HG02884 (cell line): ENCODE measurements at regions not wholly inside any gene's neighbourhood (a gene's known extent, or its start where the extent isn't known, plus 50 kb on each side); places are given as distances from the start of the nearest gene placed in this dataset.
"Not testable (repeated sequence)": the region's sequence is repeated elsewhere in the genome, so short reads cannot be mapped to it uniquely, and the experiment has no call there.

Experiments used
- ATAC-seq: cut with Tn5 transposase; IDR thresholded peaks from one replicate; pipeline ENCODE4 v1.9.1; 2021; ENCODE audit warnings: mild to moderate bottlenecking, moderate library complexity; ENCODE audit not compliant: unreplicated experiment

DNA sequence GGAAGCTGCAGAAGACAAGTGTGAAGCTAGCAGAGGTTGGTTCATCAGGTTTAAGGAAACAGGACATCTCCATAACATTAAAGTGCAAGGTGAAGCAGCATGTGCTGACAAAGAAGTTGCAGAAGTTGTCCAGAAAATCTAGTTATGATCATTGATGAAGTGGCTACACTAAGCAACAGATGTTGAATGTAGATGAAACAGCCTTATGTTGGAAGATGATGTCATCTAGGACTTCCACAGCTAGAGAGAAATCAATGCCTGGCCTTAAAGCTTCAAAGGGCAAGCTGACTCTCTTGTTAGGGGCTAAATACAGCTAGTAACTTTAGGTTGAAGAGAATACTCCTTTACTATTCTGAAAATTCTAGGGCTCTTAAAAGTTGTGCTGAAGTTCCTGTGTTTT, 340.2 kb upstream of the SOX9 start:
- no peak for ATAC-seq

DNA sequence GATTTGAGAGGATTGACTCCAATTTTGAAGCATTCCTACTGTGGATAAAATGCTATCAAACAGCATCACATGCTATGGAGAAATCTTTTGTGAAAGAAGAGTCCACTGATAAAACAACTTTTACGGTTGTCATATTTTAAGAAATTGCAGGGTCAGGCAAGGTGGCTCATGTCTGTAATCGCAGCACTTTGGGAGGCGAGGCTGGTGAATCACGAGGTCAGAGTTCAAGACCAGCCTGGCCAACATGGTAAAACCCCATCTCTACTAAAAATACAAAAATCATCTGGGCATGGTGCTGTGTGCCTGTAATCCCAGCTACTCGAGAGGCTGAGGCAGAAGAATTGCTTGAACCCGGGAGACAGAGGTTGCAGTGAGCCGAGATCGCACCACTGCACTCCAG, 338.8 kb upstream of the SOX9 start:
- ATAC-seq: not testable (repeated sequence)

DNA sequence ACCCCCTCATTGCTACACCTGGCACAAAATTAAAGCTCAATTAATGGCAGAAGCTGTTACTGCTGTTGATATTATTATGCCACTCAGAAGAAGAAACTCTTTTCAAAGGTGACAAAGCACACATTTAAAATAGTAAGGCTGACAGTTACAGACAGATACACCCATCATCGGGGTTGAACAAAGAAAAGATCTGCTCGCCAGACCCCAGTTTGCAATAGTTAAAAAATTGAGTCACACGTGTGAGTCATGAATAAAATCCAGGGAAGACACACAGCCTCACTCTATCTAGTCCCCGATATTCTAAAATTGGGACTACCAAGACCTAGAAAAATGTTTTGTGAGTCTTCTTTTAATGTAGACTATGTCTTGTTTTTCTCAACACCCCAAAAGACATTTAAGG, 330.0 kb upstream of the SOX9 start:
- ATAC-seq: no peak

DNA sequence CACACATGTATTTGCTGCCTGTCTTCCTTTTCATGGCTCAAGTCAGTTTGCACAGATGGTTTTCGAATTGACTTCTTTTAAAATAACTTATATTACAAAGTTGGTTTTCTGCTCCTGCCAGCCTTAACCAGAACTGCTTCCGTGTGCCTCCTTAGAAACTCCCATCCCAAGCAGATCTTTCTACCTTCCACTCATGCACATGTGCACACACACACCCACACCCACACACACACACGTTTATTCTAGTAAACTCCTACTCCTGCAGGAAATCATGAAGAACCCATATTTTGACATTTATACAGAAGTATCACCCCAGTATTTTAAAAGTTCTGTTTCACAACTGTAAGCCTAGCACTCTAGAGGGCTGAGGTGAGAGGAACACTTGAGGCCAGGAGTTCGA, 329.5 kb upstream of the SOX9 start:
- ATAC-seq: no peak

DNA sequence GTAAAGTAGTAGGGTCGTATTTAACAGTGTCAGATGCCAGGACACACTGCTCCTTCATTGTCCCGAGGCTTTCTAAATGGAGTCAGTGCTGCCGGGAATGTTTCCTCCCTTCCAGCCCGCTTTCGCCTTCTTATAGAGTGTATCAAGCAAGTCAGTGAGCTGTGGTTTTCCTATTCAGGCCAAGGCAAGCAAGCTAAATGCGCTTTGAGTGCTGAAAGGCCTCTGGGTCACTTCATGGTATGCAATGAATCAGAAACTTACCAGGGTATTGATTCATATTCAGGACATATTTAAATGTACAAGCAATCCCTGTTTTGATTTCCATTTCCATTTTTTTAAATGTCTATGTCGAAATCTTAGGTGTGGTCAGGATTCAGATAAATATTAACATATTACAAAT, 327.9 kb upstream of the SOX9 start:
- no peak for ATAC-seq

DNA sequence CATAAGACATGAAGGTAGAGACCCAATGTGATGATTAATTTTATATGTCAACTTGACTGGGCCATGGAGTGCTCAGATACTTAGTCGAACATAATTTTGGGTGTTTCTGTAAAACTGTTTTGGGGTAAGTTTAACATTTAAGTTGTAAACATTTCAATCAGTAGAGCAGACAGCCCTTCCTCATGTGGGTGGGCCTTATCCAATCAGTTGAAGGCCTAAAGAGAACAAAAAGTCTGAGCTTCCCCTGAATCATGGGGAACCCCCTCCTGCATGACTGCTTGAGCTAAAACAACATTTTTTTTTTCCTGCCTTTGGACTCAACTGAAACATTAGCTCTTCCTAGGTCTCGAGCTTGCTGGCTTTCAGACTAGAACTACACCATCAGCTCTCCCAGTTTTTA, 327.3 kb upstream of the SOX9 start:
- no peak for ATAC-seq

DNA sequence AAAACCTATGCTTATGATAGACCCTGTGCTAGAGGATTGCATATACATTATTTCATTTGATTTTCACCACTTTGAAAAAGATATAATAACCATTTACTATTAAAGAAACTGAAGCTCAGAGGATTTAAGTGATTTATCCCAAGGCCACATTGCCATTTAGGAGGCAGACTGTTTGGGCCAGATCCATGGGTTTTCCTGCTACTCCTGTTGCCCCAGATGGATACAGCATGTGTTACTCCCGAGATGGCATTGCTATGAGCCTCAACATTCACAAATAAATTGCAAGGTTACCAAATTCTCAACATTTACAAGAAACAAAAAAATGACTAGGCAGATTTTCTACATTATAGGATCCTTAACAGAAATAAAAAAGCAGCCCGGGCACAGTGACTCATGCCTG, 322.1 kb upstream of the SOX9 start:
- no peak for ATAC-seq

DNA sequence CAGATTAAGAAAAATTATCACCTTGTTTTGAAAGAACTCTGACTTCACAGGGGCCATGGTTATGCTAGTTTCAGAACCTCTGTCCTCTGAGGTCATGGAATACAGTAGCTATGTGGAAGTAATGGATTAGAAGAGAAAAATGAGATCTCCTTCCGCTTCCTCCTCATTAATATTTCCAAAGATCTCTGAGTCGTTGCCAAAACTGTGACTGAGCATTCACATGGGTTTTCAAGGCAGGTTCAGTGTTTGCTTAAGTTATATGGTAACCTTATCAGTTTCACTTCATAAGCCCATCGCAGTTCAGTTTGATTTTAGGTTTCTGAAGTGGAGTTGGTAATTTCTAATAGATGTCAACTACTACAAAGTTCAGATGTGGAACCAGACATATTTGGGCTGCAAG, 321.2 kb upstream of the SOX9 start:
- ATAC-seq: no peak

DNA sequence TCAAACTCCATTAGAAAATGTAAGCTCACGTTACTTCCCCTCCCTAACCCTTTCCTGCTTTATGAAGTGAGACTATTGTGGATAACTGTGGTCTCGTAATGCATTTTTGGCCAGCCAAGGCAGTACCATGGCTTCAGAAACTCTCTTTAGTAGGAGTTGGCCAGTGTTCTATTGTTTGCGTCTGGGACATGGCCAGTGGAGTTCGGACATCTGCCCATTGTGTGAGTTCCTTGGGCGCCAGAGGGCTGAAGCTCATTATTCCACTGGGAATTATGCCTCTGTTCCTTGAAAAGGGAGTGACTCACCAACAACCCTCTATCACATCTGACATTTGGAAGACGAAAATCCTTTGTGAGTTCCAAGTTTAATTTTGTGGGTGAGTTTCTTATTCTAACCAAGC, 319.5 kb upstream of the SOX9 start:
- ATAC-seq: no peak

DNA sequence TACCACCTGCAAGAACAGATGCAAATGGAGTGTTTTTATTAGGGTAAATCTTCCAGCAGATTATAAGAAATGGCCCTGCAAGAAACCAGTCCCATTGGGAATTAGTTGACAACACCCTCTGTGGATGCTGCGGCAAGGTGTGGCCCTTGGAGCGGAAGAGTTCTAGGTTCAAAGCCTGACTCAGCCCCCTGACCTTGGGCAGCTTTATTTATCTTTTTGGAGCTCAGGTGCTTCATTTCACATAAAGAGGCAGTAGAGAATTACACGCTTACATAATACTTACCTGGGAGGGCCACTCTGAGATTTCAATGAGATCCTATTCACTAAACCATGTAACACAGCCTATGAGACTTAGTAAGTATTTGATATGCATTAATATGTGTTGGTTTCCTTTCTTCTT, 318.2 kb upstream of the SOX9 start:
- no peak for ATAC-seq

DNA sequence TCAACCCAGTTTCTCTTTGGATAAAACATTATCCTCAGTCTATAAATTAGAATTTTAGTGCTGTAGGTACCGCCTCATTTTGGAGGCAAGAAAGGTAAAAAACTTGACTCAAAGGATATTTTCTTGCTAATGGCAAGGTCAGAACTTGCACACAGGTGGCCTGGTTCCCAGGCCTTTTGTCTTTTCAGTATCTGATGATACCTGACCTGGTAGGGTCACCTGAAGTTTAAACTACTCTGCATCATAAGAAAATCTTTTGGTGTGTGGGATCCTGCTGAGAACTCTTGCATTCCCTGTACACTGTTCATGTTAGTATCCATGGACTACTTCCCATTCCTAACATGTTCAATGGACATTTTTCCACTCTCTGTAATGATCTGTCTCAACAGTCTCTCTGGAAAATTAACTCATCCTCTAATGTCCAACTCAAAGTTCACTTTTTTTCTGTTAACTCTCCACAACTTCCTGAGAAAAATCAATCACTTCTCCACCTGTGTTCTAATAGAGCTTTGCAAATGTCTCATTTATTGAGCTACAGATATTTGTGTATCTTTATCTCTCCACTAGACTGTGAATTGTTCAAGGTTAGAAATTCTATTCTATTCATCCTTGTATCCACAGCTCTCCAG, 317.1 kb upstream of the SOX9 start:
- no peak for ATAC-seq

DNA sequence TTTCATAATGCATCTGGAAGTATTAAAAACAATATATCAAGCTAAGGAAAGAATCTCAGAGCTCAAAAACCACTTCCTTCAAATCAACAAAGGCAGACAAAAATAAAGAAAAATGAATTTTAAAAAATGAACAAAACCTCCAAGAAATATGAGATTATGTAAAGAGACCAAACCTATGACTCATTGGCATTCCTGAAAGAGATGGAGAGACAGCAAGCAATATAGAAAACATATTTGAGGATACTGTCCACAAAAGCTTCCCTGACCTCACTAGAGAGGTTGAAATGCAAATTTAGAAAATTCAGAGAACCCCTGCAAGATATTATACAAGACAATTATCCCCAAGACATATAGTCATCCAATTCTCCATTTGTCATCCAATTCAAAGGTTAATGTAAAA, 311.3 kb upstream of the SOX9 start:
- no peak for ATAC-seq

DNA sequence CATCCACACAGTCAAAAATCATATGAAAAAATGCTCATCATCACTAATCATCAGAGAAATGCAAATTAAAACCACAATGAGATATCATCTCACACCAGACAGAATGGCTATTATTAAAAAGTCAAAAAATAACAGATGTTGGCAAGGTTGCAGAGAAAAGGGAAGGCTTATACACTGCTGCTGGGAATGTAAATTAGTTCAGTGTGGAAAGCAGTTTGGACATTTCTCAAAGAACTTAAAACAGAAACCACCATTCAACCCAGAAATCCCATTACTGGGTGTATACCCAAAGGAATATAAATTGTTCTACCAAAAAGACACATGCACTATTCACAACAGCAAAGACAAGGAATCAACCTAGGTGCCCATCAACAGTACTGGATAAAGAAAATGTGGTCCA, 307.0 kb upstream of the SOX9 start:
- not testable (repeated sequence) for ATAC-seq

DNA sequence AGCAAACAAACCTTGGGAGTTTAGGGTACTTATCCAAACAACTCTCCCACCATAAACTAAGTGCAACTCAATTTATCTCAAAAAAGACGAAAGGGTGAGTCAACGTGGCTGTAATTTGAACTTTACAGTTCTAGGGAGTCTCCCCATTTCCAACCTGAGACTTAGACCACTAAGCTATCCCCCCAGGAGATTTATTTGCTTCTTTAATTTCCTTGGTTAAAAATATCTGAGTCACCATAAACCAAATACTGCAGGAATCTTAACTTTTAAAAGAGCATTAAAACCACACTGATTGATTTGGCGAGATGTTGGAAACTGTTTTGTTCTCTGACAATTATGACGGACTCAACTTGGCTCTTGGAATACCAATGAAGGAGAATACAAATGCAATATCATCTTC, 299.3 kb upstream of the SOX9 start:
- ATAC-seq: no peak

DNA sequence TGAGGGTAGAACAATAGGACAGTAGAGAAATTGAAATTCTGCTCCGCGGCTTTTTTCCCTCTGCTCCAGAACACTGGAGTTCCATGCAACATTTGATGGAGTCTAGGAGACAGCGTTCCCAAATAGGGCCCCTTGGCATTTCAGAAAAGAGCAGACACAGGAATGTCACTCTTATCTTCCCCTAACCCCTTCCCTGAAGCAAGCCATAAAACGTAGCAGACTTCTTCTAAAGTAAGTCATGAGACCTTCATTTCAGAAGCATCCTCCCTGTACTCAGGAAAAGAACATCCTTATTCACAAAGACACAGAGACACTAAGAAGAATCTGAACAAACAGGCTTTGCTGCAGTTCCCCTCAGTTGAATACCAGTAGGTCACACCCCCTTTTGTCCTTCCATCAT, 296.1 kb upstream of the SOX9 start:
- ATAC-seq: no peak

DNA sequence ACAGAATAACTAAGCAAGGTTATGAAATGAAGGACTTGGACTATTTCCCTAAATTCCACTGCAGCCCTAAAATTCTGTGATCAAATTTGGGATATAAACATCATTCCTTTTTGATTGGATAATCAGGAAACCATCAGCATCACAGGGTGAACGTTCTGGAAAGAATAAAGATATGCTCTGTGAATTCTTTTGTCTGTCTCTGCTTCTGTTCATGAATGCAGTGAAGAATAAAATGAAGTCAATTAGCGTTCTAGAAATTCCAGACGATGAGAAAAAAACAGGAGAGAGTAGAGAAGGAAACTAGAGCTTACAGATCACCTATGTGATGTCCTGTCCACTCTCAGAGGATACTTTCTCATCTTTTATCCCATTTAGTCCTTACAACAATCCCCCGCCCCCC, 295.1 kb upstream of the SOX9 start:
- no peak for ATAC-seq

DNA sequence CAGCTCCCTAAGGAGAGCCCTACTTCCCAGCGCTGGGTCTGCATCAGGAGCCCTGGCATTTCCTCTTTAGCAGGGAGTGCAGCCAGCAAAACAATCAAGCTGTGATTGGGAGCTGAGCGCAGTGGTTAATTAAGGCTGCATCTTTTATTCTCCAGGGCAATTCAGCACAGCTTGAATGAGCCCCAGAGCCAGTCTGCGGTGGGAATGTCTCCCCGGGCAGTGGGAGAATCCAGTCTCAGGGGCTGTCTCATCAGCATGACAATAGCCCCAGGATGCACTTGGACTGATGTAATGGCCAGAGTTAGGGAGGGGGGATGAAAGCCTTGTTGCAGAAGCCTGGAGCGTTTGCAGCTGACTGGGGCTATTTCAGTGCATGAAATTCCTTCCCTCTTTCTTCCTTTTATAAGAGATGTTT, 292.6 kb upstream of the SOX9 start:
- no peak for ATAC-seq

DNA sequence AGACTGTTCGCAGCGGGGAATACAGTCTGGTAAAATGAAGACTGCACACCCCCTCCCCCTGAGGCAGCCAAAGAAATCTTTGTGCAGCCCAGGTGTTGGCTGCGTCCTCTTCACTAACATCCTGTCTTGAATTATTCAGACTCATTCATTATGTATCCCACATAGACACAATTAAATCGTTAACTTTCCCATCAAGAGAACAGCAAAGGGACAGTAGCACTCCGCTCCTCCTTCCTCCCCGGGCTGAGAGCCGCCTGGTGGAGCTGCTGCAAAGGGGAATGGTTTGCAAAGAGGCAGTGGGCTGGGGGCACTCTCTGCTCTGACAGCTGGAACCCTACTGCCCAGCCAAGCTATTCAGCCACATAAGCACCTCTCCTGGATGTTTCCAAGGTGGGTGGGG, 290.0 kb upstream of the SOX9 start:
- ATAC-seq: no peak

DNA sequence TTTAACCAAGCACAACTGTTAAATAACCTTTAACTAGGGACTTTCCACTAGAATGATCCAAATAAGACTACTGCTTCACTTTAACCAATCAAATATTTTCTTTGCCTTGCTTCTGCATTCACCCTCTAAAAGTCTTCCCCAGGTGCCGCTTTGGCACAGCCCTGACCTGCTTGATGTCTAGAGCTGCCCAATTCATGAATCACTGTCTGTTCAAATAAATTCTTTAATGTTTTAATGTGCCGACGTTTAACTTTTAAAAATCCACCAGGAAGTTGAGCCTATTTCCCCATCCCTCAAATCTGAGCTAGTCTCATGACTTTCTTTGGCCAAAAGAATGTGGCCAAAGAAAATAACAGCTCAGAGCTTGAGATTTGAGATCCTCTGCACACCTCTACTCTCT, 277.8 kb upstream of the SOX9 start:
- no peak for ATAC-seq

DNA sequence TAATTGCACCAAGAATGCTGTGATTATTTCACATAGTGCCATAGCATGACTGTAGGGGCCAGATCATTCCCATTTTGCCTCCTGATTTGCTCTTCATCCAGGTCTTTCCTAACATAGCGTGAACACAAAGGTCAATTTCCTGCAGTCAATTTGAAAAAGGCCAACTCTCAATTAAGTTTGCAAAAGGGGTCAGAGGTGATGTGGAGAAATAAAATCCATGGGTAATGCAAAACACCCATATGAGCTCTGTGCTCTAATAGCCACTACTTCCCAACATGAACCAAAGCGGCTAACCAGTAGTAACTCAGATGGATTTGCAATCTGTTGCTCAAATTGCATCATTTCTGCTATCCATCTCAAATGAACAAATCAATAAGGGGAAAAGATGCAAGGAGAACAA, 275.5 kb upstream of the SOX9 start:
- no peak for ATAC-seq

DNA sequence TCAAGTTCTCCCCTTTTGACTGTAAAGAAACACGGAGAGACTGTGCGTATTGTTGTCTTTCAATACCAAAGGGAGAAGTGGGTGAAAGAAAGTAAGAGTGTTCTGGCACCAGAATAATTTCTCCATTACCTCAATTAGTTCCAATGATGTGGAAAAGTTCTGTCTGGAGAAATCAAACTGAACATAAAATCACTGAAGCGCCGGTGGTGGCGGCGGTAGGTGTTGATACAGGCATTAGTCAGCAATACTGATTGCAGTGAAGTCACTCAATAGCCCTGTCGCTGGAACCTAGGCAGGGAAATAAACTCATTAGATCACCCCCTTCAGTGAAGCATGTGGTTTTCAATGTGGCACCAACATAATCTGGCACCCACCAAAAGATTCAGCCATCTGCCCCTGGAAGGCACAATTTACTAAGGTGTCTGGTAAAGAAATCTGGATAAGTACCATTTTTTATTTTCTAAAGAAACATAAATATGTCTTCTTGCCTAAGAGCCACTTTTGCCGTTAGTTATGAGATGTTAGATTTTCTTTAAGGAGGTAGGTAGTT, 274.2 kb upstream of the SOX9 start:
- ATAC-seq: no peak

DNA sequence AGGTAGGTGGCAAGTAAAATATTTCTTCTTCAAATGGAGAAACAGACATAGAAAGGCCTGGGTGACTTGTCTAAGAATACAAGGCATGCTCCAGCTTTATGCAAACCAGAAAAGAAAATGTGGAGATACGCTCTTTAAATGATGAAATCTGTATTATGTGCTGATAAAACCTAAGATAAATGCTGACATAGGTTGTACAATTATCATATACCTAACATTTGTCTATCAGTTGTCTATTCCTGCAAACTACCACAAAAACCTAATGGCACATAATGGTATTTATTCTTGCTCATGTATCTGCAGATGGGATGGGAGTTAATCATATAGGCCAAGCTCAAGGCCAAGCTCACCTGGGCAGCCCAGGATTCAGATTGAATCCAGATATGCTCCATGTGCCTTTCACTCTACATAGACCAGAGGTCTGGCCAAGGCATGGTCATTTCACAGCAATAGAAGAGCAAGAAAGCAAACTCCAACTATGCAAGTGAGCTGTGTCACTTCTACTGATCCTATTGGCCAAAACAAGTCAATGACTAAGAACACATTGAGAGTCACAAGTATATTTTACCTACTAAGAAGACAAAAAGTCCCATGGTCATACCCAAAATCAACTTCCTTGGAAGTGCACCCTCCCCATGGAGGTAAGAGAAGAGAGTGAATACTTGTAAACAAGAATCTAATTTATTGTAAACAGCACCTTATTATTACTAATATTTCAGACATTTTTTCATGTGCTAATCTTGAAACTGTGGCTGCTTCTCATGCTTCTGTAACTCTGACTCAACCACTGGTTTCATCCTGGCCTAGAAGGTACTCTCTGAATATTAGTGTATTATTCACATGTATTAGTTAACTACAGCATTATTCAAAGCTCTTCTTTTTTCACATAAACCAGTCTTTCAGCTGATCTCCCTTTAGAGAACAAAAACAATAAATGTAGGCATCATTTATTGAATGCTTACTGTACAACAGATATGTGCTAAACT, 270.7 kb upstream of the SOX9 start:
- ATAC-seq: no peak
